Ishikawa (cell line): ENCODE measurements at regions not wholly inside any gene's neighbourhood (a gene's known extent, or its start where the extent isn't known, plus 50 kb on each side); places are given as distances from the start of the nearest gene placed in this dataset.

Experiments used
- CEBPB ChIP-seq: IDR thresholded peaks from 2 replicates; pipeline ENCODE4 v1.6.1; 2012
- CREB1 ChIP-seq: IDR thresholded peaks from 2 replicates; pipeline ENCODE4 v1.6.1; 2012; ENCODE audit warnings: low read depth
- EGR1 ChIP-seq: IDR thresholded peaks from 2 replicates; pipeline ENCODE4 v1.6.1; 2012
- EP300 ChIP-seq: IDR thresholded peaks from 2 replicates; pipeline ENCODE4 v1.6.1; 2012; ENCODE audit warnings: borderline replicate concordance
- FOXM1 ChIP-seq: IDR thresholded peaks from 2 replicates; pipeline ENCODE4 v1.6.1; 2012; ENCODE audit warnings: low read depth, borderline replicate concordance
- MAX ChIP-seq: IDR thresholded peaks from 2 replicates; pipeline ENCODE4 v1.6.1; 2012
- NFIC ChIP-seq: IDR thresholded peaks from 2 replicates; pipeline ENCODE4 v1.6.1; 2012
- RAD21 ChIP-seq: IDR thresholded peaks from 2 replicates; pipeline ENCODE4 v1.6.1; 2012; ENCODE audit warnings: low read depth
- REST ChIP-seq: IDR thresholded peaks from 2 replicates; pipeline ENCODE4 v1.6.1; 2012; ENCODE audit warnings: low read depth, mild to moderate bottlenecking
- TAF1 ChIP-seq: IDR thresholded peaks from 2 replicates; pipeline ENCODE4 v1.6.1; 2012; ENCODE audit warnings: low read depth, mild to moderate bottlenecking
- TCF12 ChIP-seq: IDR thresholded peaks from 2 replicates; pipeline ENCODE4 v1.6.1; 2012; ENCODE audit warnings: low read depth
- TEAD4 ChIP-seq: IDR thresholded peaks from 2 replicates; pipeline ENCODE4 v1.6.1; 2012
- USF1 ChIP-seq: IDR thresholded peaks from 2 replicates; pipeline ENCODE4 v1.6.1; 2012
- YY1 ChIP-seq: IDR thresholded peaks from 2 replicates; pipeline ENCODE4 v1.6.1; 2012; ENCODE audit warnings: low read depth
- ZBTB7A ChIP-seq: IDR thresholded peaks from 2 replicates; pipeline ENCODE4 v1.6.1; 2012; ENCODE audit warnings: low read depth

- TF ChIP-seq TAF1 (no peak), TEAD4 (no peak), NFIC (no peak), CREB1 (no peak), TCF12 (no peak), EGR1 (no peak), YY1 (no peak), USF1 (no peak), EP300 (no peak), REST (no peak), ZBTB7A (no peak), RAD21 (no peak), MAX (no peak)
Measured at GRCh38 chr16:73354434-73354833, 306.5 kb upstream of the ZFHX3 start.

- TF ChIP-seq ZBTB7A (no peak), CREB1 (no peak), NFIC (no peak)
Measured at GRCh38 chr16:73350707-73351452, 303.0 kb upstream of the ZFHX3 start.

GRCh38 chr16:73347500-73348375, 299.8 kb upstream of the ZFHX3 start:
- TF ChIP-seq TAF1 (no peak), CREB1 (no peak), ZBTB7A (no peak), REST (no peak), EP300 (no peak), EGR1 (no peak), USF1 (no peak), YY1 (no peak), TCF12 (no peak), RAD21 (no peak), TEAD4 (no peak), FOXM1 (no peak), NFIC (no peak), CEBPB (no peak), MAX (no peak)

- no peak for TF ChIP-seq USF1
- TF ChIP-seq TCF12, result no peak
- TF ChIP-seq EP300, result no peak
- no peak for TF ChIP-seq CREB1
- TF ChIP-seq EGR1, result no peak
Measured at GRCh38 chr16:73339821-73340220, 291.9 kb upstream of the ZFHX3 start.

- TF ChIP-seq RAD21 (no peak), TAF1 (no peak), TCF12 (no peak), ZBTB7A (no peak), TEAD4 (no peak), EGR1 (no peak), CEBPB (no peak), EP300 (no peak)
Measured at GRCh38 chr16:73337373-73338296, 289.7 kb upstream of the ZFHX3 start.
